ENCODE measurements at regions not wholly inside any gene's neighbourhood (a gene's known extent, or its start where the extent isn't known, plus 50 kb on each side); places are given as distances from the start of the nearest gene placed in this dataset.

DNA sequence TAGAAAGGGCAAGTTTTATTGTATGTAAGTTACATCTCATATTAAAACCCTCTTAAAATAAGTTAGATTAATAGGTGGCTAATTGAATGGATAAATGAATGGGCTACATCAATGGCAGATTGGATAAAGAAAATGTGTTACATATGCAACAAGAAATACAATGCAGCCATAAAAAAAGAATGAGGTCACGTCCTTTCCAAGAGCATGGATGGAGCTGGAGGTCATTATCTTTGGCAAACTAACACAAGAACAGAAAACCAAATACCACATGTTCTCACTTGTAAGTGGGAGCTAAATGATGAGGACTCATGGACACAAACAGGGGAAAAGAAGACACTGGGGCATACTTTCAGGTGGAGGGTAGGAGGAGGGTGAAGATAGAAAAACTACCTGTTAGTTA lies 182.2 kb upstream of the GNAI1 start:
- no peak overlapping the region for H3K4me3 ChIP-seq (ENCODE audit: low read length)
- DNase-seq (ENCODE audit: low read depth), result no peak
- TF ChIP-seq, protein P1, sequence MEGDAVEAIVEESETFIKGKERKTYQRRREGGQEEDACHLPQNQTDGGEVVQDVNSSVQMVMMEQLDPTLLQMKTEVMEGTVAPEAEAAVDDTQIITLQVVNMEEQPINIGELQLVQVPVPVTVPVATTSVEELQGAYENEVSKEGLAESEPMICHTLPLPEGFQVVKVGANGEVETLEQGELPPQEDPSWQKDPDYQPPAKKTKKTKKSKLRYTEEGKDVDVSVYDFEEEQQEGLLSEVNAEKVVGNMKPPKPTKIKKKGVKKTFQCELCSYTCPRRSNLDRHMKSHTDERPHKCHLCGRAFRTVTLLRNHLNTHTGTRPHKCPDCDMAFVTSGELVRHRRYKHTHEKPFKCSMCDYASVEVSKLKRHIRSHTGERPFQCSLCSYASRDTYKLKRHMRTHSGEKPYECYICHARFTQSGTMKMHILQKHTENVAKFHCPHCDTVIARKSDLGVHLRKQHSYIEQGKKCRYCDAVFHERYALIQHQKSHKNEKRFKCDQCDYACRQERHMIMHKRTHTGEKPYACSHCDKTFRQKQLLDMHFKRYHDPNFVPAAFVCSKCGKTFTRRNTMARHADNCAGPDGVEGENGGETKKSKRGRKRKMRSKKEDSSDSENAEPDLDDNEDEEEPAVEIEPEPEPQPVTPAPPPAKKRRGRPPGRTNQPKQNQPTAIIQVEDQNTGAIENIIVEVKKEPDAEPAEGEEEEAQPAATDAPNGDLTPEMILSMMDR (conservative IDR thresholded peaks at IDR 0.05; ENCODE audit: low read depth, low read length), result no peak

DNA sequence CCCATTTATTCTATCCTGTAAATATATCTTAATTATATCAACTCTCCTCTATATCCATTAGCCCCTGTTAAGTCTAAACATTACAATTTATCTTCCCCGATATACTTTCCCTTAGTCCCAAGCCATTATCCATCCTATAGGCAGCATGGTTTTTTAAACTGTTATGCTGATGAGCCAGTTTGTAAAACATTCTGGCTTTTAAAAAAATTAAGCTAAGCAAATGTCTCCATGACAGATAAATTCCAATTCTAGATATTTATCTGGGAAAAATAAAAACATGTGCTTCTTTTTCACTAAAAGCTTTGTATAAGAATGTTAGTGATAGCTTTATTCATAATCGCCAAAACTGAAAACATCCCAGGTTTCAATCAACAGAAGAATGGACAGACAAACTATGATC lies 183.2 kb upstream of the GNAI1 start:
- TF ChIP-seq, protein P1 (conservative IDR thresholded peaks at IDR 0.05; ENCODE audit: low read depth, low read length), result no peak
- DNase-seq (ENCODE audit: low read depth), result no peak

DNA sequence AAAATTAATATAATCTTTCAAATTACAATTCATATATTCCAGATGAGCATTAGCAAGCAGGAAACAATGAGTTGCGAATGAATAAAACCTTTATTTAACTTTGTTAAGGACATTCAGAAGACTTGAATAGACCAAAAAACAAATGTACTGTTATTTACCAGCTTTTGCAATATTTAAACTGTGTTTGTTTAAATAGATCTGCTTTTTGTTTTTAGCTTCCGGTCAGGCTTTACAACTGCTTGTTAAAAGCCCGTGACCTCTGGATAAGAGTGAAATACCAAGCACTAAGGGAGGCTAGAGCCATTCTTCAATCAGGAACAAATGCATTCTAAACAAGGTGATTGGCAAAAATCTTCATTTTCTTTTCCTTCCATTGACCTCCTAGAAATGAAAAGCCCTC lies 184.9 kb upstream of the GNAI1 start:
- no peak for DNase-seq (ENCODE audit: low read depth)
- H3K4me3 ChIP-seq (ENCODE audit: low read length), result no peak overlapping the region
- TF ChIP-seq, protein P1 (conservative IDR thresholded peaks at IDR 0.05; ENCODE audit: low read depth, low read length), result no peak

More for the DNA sequence above, 183.2 kb upstream of the GNAI1 start:
- H3K4me3 ChIP-seq (ENCODE audit: low read length), result no peak overlapping the region

DNA sequence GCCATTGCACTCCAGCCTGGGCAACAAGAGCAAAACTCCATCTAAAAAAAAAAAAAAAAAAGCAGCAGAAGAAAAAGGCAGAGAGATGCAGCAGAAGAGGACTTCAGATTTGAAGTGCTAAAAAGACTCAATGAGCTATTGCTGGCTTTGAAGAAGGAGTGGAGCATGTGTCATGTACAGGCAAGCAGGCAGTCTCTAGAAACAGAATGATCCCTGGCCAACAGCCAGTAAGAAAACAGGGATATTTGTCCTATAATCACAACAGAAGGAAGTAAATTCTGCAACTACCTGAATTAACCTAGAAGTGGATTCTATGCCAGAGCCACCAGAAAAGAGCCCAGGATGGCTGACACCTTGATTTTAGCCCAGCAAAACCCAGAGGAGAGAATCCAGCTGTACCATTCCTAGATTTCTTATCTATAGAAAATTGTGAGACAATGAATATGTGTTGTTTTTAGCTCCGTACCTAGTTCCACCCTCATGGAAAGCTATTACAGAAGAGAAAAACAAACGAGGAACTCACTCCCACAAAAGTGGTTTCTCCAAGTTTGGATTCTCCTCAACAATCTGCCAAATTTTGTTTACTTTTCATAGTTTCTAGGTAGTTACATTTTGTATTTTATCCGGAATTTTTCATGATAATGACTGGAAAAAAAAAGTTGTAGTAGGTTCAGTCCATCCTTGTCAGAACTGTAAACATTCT lies 198.2 kb upstream of the GNAI1 start:
- TF ChIP-seq, protein P1 (conservative IDR thresholded peaks at IDR 0.05; ENCODE audit: low read depth, low read length), result no peak
- DNase-seq (ENCODE audit: low read depth), result no peak
- no peak overlapping the region for H3K4me3 ChIP-seq (ENCODE audit: low read length)

DNA sequence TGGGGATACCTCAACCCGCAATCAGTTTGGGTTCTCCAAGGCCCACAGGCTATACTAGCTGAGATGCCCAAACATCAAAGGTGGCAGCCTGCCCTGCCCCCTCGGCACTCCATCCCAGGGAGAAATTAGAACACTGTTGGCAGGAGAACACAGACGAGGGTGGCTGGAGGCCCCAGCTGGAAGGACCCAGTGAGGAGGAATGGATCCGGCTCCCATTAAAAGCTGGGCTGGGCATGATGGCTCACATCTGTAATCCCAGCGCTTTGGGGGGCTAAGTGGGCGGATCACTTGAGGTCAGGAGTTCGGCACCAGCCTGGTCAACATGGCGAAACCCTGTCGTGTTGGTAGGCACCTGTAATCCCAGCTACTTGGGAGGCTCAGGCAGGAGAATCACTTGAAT lies 199.9 kb upstream of the GNAI1 start:
- TF ChIP-seq, protein P1 (conservative IDR thresholded peaks at IDR 0.05; ENCODE audit: low read depth, low read length), result no peak
- H3K4me3 ChIP-seq (ENCODE audit: low read length), result no peak overlapping the region
- no peak for DNase-seq (ENCODE audit: low read depth)

DNA sequence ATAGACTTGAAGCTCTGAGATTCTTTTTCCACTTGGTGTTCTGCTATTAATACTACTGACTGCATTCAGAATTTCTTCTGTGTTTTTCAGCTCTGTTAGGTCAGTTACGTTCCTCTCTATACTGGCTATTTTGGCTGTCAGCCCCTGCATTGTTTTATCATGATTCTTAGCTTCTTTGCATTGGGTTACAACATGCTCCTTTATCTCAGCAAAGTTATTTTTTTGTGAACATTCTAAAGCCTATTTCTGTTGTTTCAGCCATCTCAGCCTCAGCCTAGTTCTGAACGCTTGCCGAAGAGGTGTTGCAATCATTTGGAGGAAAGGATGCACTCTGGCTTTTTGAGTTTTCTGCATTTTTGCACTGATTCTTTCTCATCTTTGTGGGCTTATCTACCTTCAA lies 201.5 kb upstream of the GNAI1 start:
- H3K4me3 ChIP-seq (ENCODE audit: low read length), result no peak overlapping the region
- TF ChIP-seq, protein P1 (conservative IDR thresholded peaks at IDR 0.05; ENCODE audit: low read depth, low read length), result no peak
- no peak for DNase-seq (ENCODE audit: low read depth)

DNA sequence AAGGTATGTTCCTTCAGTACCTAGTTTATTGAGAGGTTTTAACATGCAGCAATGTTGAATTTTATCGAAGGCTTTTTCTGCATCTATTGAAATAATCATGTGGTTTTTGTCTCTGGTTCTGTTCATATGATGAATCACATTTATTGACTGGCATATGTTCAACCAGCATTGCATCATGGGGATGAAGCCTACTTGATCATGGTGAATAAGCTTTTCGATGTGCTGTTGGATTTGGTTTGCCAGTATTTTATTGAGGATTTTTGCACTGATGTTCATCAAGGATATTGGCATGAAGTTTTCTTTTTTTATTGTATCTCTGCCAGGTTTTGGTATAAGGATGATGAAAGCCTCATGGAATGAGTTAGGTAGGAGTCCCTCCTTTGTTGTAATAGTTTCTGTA lies 204.0 kb upstream of the GNAI1 start:
- TF ChIP-seq, protein P1 (conservative IDR thresholded peaks at IDR 0.05; ENCODE audit: low read depth, low read length), result no peak
- no peak overlapping the region for H3K4me3 ChIP-seq (ENCODE audit: low read length)
- DNase-seq (ENCODE audit: low read depth), result no peak
